Stimulated activated CD4-positive, alpha-beta T cell treated with anti-CD3 and anti-CD28 coated beads, Interleukin-12 subunit alpha, Interleukin-12 subunit beta, amount 100 ng/mL, for 24 hours (primary cell): ENCODE measurements at regions not wholly inside any gene's neighbourhood (a gene's known extent, or its start where the extent isn't known, plus 50 kb on each side); places are given as distances from the start of the nearest gene placed in this dataset.

Experiments
- DNase-seq, 2 experiments: peaks; one replicate each; pipeline ENCODE4 v3.0.0-alpha.2; 2020; ENCODE audit warnings: low read depth in 2 of 2

DNA sequence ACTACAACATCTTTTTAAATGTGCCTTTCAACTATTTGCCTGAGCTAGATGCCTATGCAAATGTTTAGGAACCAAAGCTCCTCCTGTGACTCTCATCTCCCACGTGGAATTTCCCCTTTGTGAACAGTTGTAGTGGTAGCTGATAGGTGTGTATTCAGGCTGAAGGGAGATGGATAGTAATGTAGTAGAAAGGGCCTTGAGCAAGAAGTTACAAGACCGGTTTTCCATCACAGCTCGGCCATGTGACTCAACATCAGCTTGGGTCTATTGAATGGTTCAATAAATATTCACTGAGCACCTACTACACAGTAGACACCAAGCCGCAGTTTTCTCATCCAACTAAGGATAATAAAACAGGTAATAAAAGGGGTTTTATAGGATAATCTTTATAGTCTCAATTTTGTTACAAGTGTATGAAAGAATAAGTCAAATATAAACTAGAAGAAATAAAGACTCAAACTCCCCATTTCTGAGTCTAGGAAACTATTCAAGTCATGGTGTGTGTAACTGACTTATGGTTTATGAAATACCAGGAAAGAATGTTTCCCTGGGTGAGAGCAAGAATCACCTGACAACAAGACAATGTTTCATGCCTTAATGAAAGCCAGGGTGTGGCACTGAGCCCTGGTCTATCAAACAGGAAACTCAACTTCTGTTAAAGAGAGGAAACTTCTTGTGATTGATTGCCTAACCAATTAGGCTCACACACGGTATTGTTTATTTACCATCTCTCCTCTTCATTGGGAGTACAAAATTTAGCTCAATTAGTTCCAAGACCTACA, 187.1 kb upstream of the SPEF2 start:
- no peak for DNase-seq

DNA sequence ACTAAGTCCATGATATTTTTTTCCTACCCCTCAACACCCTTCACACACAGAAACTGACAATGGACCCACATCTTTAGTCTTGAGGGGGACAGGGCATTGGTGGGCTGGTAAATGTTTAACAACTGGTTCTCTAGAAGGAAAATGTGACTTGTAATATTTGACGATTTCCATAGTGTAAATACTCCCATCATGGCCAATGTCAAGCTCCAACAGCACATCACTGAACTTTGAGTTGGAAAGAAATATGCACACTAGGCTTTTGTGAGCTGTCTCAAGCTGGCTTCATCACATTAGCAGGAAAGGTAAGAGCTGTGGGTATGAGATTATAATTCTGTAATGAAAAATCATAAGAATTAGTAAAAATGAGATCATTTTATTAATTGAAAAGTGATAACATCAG, 189.9 kb upstream of the PRLR start:
- DNase-seq, result no peak

DNA sequence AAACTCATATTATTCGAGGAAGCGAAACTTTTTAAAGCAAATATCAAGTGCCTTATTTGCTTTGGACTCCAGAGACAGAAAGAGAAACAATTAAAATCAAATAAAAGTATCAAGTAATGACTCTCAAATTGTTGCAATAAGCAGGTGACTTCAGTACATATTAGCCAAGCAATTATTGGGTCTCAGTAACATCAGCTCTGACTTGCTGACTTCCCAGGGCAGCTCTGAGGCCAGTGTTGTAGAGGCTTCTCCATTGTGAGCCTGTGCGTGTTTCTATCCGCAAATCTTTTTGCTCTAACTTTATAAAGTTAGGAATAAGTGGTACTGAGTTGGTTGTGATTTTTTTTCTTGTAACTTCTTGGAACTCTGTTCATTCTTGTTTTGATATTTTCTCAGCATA, 186.8 kb upstream of the PRLR start:
- DNase-seq, result no peak

DNA sequence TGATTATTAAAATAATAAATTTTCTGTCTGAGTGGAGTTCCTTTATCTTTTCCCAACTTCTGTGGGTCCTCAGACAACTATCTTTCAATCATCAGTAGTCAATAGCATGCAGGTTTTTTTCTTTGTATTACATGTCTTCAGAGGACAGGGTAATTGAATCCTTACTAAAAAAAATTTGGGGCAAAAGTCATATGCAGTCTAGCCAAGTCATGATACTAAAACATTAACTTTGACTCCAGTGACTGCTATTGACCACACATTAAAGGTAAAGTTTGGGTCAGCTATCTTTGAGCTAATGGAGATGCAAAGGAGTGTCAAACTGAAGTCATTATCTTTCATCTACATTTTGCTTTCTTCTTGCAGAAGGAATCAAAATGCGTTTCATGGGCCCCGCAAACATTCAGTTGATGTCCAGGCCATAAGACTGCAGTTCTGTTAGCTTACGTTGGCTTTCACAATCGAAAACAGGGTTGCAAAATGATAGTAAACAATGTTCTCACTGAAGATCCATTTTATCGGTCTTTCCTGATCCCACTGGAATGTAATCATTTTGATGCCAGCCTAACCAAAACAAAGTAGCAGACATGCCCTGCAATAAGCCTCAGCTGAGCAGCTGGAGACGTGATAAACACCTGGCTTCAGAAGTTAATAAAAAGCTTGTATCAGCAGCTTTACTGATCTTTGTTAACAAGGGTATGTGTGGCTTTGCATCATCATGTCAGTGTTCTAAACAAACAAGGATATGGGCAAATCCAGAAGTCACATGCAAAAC, 186.1 kb upstream of the PRLR start:
- DNase-seq, result no peak

- DNase-seq, result no peak
Observed at GRCh38 chr5:35415309-35415708, 185.0 kb upstream of the PRLR start.

GRCh38 chr5:35409361-35409760, 179.1 kb upstream of the PRLR start:
- no peak for DNase-seq

GRCh38 chr5:35408146-35408545, 177.9 kb upstream of the PRLR start:
- no peak for DNase-seq

GRCh38 chr5:35407697-35408096, 177.4 kb upstream of the PRLR start:
- no peak for DNase-seq

DNA sequence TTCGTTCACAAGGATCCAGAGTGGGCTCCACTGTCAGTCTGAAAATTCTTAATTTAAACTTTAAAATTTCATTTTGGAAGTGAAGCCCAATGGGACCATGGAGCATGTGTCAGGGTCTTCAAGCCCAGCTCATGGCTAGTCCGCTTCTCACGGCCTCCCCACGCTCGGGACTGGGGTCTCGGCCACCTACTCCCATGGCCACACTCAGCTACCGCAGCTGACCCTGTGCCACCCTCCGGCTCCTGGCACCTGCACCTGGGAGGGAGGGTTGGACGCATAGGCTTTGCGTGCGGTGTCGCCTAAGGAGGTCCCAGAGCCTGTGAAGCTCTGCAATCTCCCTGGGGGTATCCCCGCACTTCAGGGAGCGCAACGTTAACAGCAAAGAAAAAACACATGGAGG, 175.7 kb upstream of the PRLR start:
- no peak for DNase-seq

DNA sequence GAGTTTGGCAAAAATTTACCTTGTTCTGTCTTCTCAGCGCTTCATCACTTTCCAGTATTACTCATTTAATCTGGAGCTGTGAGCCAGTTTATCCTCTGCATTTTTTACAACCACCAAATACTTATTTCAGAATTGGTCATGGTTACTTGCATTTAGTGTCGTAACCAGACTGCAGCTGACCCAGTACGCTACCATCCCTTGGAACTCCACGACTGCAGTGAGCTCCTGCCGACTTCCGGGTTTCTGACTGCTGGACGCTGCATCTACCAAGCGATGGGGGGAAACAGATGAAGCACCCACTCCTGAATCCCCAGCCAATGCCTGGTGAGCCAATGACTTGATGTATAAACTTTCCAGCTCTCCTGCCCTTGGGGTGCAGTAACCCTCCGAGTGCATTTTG, 174.4 kb upstream of the PRLR start:
- no peak for DNase-seq

DNA sequence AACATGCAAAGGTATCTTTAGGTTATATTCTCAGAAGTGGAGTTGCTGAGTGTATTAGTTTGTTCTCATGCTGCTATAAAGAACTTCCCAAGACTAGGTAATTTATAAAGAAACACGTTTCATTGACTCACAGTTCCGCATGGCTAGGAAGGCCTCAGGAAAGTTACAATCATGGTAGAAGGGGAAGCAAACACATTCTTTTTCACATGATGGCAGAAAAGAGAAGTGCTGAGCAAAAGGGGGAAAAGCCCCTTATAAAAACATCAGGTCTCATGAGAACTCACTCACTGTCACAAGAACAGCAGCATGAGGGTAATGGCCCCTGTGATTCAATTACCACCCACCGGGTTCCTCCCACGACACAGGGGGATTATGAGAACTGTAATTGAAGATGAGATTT, 163.6 kb upstream of the PRLR start:
- DNase-seq, result no peak

GRCh38 chr5:35384658-35385057, 154.4 kb upstream of the PRLR start:
- no peak for DNase-seq

DNA sequence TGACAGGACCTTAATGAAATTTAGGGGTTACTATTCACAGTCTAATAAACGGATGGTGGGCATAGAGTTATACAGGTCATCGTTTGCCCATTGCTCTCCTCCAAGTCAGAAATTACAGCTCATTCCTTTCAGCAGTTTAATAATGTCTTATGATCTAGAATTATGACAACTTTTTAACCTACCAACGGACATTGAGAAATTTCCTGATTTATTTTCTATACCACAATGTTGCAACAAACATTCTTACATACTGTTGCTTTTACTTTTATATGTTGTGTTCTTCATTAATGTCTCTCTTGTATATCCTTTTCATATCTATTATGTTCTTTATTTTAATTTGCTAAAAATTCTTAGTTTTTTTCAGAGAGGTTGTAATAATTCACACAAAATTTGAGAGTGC, 152.8 kb upstream of the PRLR start:
- DNase-seq, result no peak

DNA sequence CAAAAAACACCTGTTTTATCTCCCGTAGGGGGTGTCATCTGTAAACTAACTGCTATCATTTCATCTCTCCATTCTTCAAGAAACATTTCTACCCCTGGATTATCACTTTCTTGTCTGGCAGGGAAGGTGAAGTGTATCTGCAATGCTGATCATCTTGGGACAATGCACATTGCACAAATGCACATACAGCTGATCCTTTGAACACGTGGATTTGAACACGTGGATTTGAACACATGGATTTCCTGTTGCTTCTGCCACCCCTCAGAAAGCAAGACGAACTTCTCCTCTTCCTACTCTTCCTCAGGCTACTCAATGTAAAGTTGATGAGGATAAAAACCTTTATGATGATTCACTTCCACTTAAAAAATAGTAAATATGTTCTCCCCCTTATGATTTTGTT, 147.4 kb upstream of the PRLR start:
- DNase-seq, result no peak

- no peak for DNase-seq
Observed at GRCh38 chr5:35374584-35374983, 144.3 kb upstream of the PRLR start.

- no peak for DNase-seq
Observed at GRCh38 chr5:35373249-35373648, 143.0 kb upstream of the PRLR start.

DNA sequence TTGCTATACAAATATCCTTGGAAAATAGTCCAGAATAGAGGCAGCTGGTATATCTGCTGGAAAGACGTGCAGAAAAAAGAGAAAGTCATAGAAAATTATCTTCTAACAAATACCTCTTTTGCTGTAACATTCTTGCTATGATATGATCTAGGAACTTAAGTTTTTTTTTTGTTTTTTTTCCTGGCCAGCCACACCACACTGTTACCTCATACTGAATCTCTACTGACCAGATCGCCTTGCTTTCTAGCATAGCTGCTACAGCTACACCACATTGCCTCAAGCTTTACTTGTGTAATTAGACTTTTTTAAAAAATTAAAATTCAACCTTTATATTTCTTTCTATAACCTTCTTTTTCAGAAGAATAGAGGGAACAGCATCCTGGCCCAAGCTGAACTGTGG, 142.2 kb upstream of the PRLR start:
- no peak for DNase-seq

GRCh38 chr5:35371951-35372426, 141.7 kb upstream of the PRLR start:
- DNase-seq, result no peak

DNA sequence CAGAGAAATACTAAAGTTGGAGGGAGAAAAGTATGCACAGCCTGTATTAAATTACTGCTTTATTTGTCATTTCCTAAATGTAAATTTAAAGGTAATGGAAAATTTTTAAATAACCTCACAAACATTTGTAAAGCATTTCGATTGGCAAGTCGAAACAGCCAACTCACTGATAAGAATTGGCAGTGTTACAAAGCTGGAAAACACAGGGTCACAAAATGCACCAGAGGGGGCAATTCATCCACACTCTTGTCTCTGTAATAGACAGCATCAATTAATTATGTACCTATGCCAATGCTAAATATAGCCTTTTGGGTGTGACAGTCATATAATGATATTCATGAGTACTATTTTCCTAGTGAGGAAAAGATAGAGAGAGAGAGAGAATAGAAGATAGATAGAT, 140.6 kb upstream of the PRLR start:
- DNase-seq, result no peak

DNA sequence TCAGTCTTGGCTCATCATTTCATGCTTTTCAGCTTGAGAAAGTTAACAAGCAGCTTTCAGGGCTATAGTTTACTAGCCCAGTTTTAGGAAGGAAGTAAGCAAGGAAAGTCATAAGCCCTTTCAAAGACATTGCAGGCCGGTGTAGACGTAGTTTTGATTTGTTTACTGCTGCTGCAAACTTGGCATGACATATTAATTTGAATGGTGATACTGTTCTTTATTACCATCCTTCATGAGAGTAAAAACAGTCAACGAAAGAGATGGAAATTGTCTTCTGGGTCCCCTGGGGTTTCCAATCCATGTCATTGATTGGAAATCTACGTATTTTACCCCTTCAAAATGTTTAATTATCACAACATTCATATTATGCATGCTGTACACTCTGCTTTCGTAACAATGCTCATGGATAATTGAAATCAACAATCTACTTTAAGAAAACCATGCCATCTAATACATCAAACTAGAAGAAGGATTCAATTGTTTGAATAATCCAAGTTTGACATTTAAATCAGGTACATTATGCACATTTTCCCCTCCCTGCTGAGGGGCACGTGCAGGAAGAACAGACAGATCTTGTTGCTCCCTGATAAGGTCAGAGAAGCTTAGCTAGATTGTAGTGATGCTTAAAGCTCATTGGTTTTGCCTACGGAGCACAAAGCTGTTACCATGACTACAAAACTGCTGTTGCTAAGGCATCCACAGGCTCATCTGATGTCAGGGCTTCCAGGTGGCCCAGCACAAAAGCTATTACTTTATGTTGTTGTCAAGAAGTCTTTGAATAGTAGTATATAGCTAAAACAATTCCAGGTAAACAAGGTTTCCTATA, 139.9 kb upstream of the PRLR start:
- no peak for DNase-seq

- DNase-seq, result no peak
Observed at GRCh38 chr5:35367526-35367925, 137.2 kb upstream of the PRLR start.

- no peak for DNase-seq
Observed at GRCh38 chr5:35365758-35366157, 135.5 kb upstream of the PRLR start.
